A549 (cell line): ENCODE measurements at regions not wholly inside any gene's neighbourhood (a gene's known extent, or its start where the extent isn't known, plus 50 kb on each side); places are given as distances from the start of the nearest gene placed in this dataset.

Experiments
- CEBPB ChIP-seq, 2 experiments: fragments of >200 bp in 1 of 2; sonication (Bioruptor Twin) in 1 of 2; formaldehyde crosslinking in 1 of 2; IDR thresholded peaks; 2 replicates each; pipeline ENCODE4 v1.6.1; 2012 to 2016
- EP300 ChIP-seq, 2 experiments: fragments of >200 bp; sonication (Bioruptor Twin); formaldehyde crosslinking; IDR thresholded peaks; 2 replicates in 1 of 2; 3 replicates in 1 of 2; pipeline ENCODE4 v1.6.1; 2016 to 2017
- KDM1A ChIP-seq: fragments of 200-600 bp; sonication (generic); IDR thresholded peaks from 2 replicates; pipeline ENCODE4 v1.6.1; 2016; ENCODE audit warnings: low read depth, mild to moderate bottlenecking
- MYC ChIP-seq: IDR thresholded peaks from 2 replicates; pipeline ENCODE4 v1.6.1; 2012; ENCODE audit warnings: mild to moderate bottlenecking, inconsistent platforms, low read length, improper control_type of control experiment, borderline replicate concordance
- RAD21 ChIP-seq, 2 experiments: fragments of >200 bp in 1 of 2; sonication (Bioruptor Twin) in 1 of 2; formaldehyde crosslinking in 1 of 2; IDR thresholded peaks in 1 of 2; conservative IDR thresholded peaks in 1 of 2; 2 replicates in 1 of 2; 3 replicates in 1 of 2; pipeline ENCODE4 v1.6.1; 2012 to 2018; ENCODE audit warnings: inconsistent platforms in 1 of 2
- RARB ChIP-seq: fragments of 250-450 bp; sonication (Bioruptor Pico); IDR thresholded peaks from 2 replicates; pipeline ENCODE4 v1.8.0; 2021; ENCODE audit warnings: mild to moderate bottlenecking, moderate library complexity
- RFX5 ChIP-seq: fragments of 450-650 bp; IDR thresholded peaks from 2 replicates; pipeline ENCODE4 v1.7.1; 2014; ENCODE audit warnings: antibody characterized with exemption, mild to moderate bottlenecking, moderate library complexity
- RNF2 ChIP-seq: fragments of 200-600 bp; sonication (generic); IDR thresholded peaks from 2 replicates; pipeline ENCODE4 v1.6.1; 2016; ENCODE audit warnings: low read depth, mild to moderate bottlenecking, antibody characterized with exemption, moderate library complexity, borderline replicate concordance
- SMC3 ChIP-seq: fragments of >200 bp; sonication (Bioruptor Twin); formaldehyde crosslinking; IDR thresholded peaks from 3 replicates; pipeline ENCODE4 v1.6.1; 2018; ENCODE audit warnings: inconsistent platforms
- TF ChIP-seq, protein P1 (sequence below): fragments of >200 bp; sonication (Bioruptor Twin); formaldehyde crosslinking; IDR thresholded peaks from 3 replicates; pipeline ENCODE4 v1.5.1; 2016
- TF ChIP-seq, protein P2 (sequence below): fragments of 250-450 bp; sonication (Bioruptor Pico); IDR thresholded peaks from 2 replicates; pipeline ENCODE4 v1.5.0; 2021; ENCODE audit warnings: mild to moderate bottlenecking, moderate library complexity, borderline replicate concordance

DNA sequence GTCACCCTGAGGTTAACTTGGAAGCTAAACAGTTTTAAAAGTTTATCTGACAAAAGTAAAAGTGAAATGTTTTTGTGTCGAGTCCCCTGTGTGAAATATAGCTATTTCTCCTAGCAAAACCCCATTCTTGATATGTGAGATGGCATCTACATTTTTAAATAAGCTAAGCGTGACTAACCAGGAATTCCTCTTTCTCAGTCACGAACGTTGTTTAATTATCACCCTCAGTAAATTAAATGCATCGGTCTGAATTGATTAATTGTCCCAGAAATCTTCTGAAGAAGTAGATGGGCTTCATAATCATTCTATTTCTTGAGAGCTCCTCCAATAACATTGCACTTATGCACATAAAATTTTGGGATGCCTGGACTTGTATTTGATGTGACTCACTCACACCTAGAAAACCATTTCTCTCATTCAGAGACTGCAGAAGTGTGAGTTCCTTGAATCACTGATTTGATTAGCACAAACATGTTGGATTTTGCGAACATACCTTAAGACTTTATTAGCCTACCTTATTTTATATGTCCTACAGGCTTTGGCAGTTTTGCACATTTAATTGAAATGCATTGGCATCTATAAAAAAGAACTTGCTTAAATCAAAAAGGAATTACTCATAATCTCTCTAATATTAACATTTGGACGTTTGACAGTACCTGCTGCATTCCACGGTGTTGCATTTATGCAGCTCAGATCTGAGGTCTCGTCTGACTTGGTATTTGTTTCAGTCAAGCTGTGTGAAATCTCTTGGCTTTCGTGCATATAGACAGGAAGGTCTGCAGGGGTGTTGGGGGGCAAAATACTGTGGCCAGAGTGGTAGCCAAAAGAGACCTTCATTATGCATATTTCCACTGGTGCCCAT is 475.2 kb downstream of the EPHA4 start:
- TF ChIP-seq MYC (no peak), CEBPB (IDR thresholded peaks at IDR 0.05) (no peak), RFX5 (no peak), KDM1A (no peak), RARB (CRISPR knock-in tag) (no peak), RAD21 (conservative IDR thresholded peaks at IDR 0.05 in 1 of 2, IDR thresholded peaks at IDR 0.05 in 1 of 2) (no peak), EP300 (IDR thresholded peaks at IDR 0.05) (no peak), SMC3 (no peak), RNF2 (no peak)
- TF ChIP-seq, protein P1, sequence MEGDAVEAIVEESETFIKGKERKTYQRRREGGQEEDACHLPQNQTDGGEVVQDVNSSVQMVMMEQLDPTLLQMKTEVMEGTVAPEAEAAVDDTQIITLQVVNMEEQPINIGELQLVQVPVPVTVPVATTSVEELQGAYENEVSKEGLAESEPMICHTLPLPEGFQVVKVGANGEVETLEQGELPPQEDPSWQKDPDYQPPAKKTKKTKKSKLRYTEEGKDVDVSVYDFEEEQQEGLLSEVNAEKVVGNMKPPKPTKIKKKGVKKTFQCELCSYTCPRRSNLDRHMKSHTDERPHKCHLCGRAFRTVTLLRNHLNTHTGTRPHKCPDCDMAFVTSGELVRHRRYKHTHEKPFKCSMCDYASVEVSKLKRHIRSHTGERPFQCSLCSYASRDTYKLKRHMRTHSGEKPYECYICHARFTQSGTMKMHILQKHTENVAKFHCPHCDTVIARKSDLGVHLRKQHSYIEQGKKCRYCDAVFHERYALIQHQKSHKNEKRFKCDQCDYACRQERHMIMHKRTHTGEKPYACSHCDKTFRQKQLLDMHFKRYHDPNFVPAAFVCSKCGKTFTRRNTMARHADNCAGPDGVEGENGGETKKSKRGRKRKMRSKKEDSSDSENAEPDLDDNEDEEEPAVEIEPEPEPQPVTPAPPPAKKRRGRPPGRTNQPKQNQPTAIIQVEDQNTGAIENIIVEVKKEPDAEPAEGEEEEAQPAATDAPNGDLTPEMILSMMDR = no peak
- TF ChIP-seq, protein P2, sequence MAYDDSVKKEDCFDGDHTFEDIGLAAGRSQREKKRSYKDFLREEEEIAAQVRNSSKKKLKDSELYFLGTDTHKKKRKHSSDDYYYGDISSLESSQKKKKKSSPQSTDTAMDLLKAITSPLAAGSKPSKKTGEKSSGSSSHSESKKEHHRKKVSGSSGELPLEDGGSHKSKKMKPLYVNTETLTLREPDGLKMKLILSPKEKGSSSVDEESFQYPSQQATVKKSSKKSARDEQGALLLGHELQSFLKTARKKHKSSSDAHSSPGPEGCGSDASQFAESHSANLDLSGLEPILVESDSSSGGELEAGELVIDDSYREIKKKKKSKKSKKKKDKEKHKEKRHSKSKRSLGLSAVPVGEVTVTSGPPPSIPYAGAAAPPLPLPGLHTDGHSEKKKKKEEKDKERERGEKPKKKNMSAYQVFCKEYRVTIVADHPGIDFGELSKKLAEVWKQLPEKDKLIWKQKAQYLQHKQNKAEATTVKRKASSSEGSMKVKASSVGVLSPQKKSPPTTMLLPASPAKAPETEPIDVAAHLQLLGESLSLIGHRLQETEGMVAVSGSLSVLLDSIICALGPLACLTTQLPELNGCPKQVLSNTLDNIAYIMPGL (CRISPR knock-in tag) = no peak
